Endothelial cell of umbilical vein (primary cell): ENCODE measurements at regions not wholly inside any gene's neighbourhood (a gene's known extent, or its start where the extent isn't known, plus 50 kb on each side); places are given as distances from the start of the nearest gene placed in this dataset.

Experiments
- BruUV-seq: library from RNA; stranded (reverse); fragments of 400-500 nt; replicated peaks from 2 replicates; lab custom pipeline; 2021; lab: Mats Ljungman, UMichigan
- CTCF ChIA-PET: fragments of 300-600, 350-600 bp; sonication (Branson Sonifier 250); formaldehyde crosslinking; loops from one replicate; lab custom pipeline; 2021; ENCODE audit warnings: antibody characterized with exemption, inconsistent platforms; lab: Charles Lee
- POLR2A ChIA-PET: fragments of 300-600, 350-600 bp; sonication (Branson Sonifier 250); formaldehyde crosslinking; loops from one replicate; lab custom pipeline; 2021; ENCODE audit warnings: antibody characterized with exemption, inconsistent platforms; lab: Charles Lee
- DNase-seq: peaks from one replicate; pipeline ENCODE4 v3.0.0-alpha.2; 2011; ENCODE audit warnings: low read depth, low spot score
- FAIRE-seq: peaks from 2 replicates; lab custom pipeline; 2011; peaks lifted over from hg19 to GRCh38; lab: Jason Lieb, UNC
- H2AFZ ChIP-seq: 2 replicates; pipeline ENCODE4 v1.6.0; 2012; ENCODE audit warnings: low read depth, low read length, control low read depth, inconsistent platforms
- H3K27ac ChIP-seq: 2 replicates; pipeline ENCODE4 v1.5.1; 2011; ENCODE audit warnings: low read depth, mild to moderate bottlenecking, control low read depth, low read length, moderate library complexity; ENCODE audit not compliant: insufficient read depth
- H3K27me3 ChIP-seq, 2 experiments: 2 replicates each; pipeline versions ENCODE4 v1.6.0 to v1.6.1; 2011; ENCODE audit warnings: low read length in 2 of 2, mixed read lengths in 1 of 2; ENCODE audit not compliant: control insufficient read depth in 2 of 2, insufficient read depth in 2 of 2
- H3K36me3 ChIP-seq, 2 experiments: 2 replicates in 1 of 2; 3 replicates in 1 of 2; pipeline ENCODE4 v1.5.1; 2011; ENCODE audit warnings: low read length in 2 of 2, mild to moderate bottlenecking in 1 of 2, moderate library complexity in 1 of 2; ENCODE audit not compliant: control insufficient read depth in 2 of 2, insufficient read depth in 2 of 2; ENCODE audit errors: extremely low read depth in 1 of 2
- H3K4me1 ChIP-seq: 3 replicates; pipeline ENCODE4 v1.5.1; 2011; ENCODE audit warnings: mild to moderate bottlenecking, low read length; ENCODE audit not compliant: control insufficient read depth, insufficient read depth; ENCODE audit errors: extremely low read depth
- H3K4me2 ChIP-seq: 2 replicates; pipeline ENCODE4 v1.6.1; 2011; ENCODE audit warnings: low read length, control low read depth, mixed read lengths; ENCODE audit not compliant: insufficient read depth
- H3K4me3 ChIP-seq, 3 experiments: fragments of 200-600 bp in 1 of 3; sonication (generic), shearing (Covaris generic) in 1 of 3; replicated peaks in 1 of 3; 2 replicates each; pipeline ENCODE4 v1.5.1; 2011 to 2016; ENCODE audit warnings: control low read depth in 3 of 3, low read length in 3 of 3, mild to moderate bottlenecking in 2 of 3, inconsistent platforms in 1 of 3, low read depth in 1 of 3, moderate library complexity in 1 of 3; ENCODE audit not compliant: insufficient read depth in 1 of 3
- H3K79me2 ChIP-seq: 2 replicates; pipeline ENCODE4 v1.6.0; 2012; ENCODE audit warnings: low read length, inconsistent platforms; ENCODE audit not compliant: control insufficient read depth, insufficient read depth
- H3K9ac ChIP-seq: replicated peaks from 2 replicates; pipeline ENCODE3; 2011; ENCODE audit warnings: low read length, control low read depth; ENCODE audit not compliant: insufficient read depth; ENCODE audit errors: extremely low read depth
- H3K9me1 ChIP-seq: replicated peaks from 3 replicates; pipeline ENCODE4 v1.6.0; 2011; ENCODE audit warnings: mild to moderate bottlenecking, low read length; ENCODE audit not compliant: control insufficient read depth, insufficient read depth; ENCODE audit errors: extremely low read depth
- H3K9me3 ChIP-seq: replicated peaks from 2 replicates; pipeline ENCODE4 v1.5.1; 2012; ENCODE audit warnings: low read length, inconsistent platforms; ENCODE audit not compliant: control insufficient read depth, insufficient read depth
- H4K20me1 ChIP-seq: replicated peaks from 2 replicates; pipeline ENCODE3; 2011; ENCODE audit warnings: mild to moderate bottlenecking, low read length; ENCODE audit not compliant: control insufficient read depth, insufficient read depth; ENCODE audit errors: extremely low read depth
- EZH2 ChIP-seq: IDR thresholded peaks from 2 replicates; pipeline ENCODE4 v1.6.1; 2012; ENCODE audit warnings: borderline replicate concordance, low read depth, mild to moderate bottlenecking, moderate library complexity, low read length, inconsistent platforms; ENCODE audit not compliant: severe bottlenecking
- FOS ChIP-seq: IDR thresholded peaks from 2 replicates; pipeline ENCODE4 v1.6.1; 2011; ENCODE audit warnings: mild to moderate bottlenecking, low read length, moderate library complexity, borderline replicate concordance; ENCODE audit not compliant: insufficient read depth
- JUN ChIP-seq: IDR thresholded peaks from 2 replicates; pipeline ENCODE4 v1.6.1; 2011; ENCODE audit warnings: borderline replicate concordance, low read depth; ENCODE audit not compliant: insufficient read length, insufficient read depth
- MAX ChIP-seq: IDR thresholded peaks from 2 replicates; pipeline ENCODE4 v1.6.1; 2011; ENCODE audit not compliant: insufficient read depth, insufficient read length
- MYC ChIP-seq: IDR thresholded peaks from one replicate; pipeline ENCODE4 v1.6.1; 2011; ENCODE audit warnings: mild to moderate bottlenecking, low read depth, low read length
- dilution Hi-C: fragments of 300-500 bp; cut with MboI; formaldehyde crosslinking; loops from one replicate; pipeline ENCODE4 v1.15.0; 2019; ENCODE audit warnings: low sequenced_read_pairs; ENCODE audit not compliant: extremely low pct_ligation_motif_present
- intact Hi-C: fragments of 100-400 bp; cut with micrococcal nuclease; formaldehyde crosslinking; loops from one replicate; pipeline ENCODE4 v1.10.0; 2022

DNA sequence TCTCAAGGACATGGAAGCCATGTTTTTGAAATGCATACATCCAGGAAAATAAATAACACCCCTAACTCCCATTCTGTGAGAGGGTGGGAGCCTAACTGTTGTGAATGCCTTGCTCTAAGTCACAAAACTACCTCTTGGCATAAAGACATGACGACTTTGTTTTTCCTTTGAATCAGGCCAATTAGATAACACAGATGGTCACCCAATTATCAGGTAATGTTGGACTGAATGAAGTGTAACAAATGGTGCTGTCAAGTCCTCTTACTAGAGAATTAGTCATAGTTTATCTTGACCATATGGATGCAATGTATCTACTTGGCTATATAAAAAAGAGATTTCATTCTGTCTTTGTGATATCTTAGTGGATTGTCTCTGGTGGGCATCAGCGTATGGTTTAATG lies 553.6 kb upstream of the ATXN8OS start:
- Histone ChIP-seq H3K9ac (no peak overlapping the region), H2AFZ (no peak overlapping the region), H3K27ac (no peak overlapping the region), H4K20me1 (no peaks in the 10 kb centered on the region), H3K9me1 (no peaks in the 10 kb centered on the region), H3K4me1 (no peaks in the 10 kb centered on the region), H3K4me3 (no peak overlapping the region), H3K79me2 (no peaks in the 10 kb centered on the region), H3K9me3 (no peaks in the 10 kb centered on the region), H3K27me3 (no peaks in the 10 kb centered on the region), H3K36me3 (no peaks in the 10 kb centered on the region), H3K4me2 (no peak overlapping the region)
- ChIA-PET CTCF (interaction anchor here (1.0 kb wide), 1 partner anchor 12 kb away, joined by 6 read pairs; no protein-coding TSS in a partner anchor), POLR2A (no interaction called here)
- FAIRE-seq: no peak
- DNase-seq: no peak
- no TSS peak for BruUV-seq
- intact Hi-C loops: no loop called here
- no peak for TF ChIP-seq MYC
- TF ChIP-seq JUN: no peak
- TF ChIP-seq FOS: no peak
- dilution Hi-C loops: no loop called here

- no peaks in the 10 kb centered on the region for H4K20me1 ChIP-seq
- BruUV-seq: no TSS peak
- no peak overlapping the region for H3K27ac ChIP-seq
- FAIRE-seq (no peak), DNase-seq (no peak)
- H3K4me1 ChIP-seq: no peaks in the 10 kb centered on the region
- TF ChIP-seq MAX (no peak), EZH2 (no peak)
- no peaks in the 10 kb centered on the region for H3K36me3 ChIP-seq
- H2AFZ ChIP-seq: no peak overlapping the region
- no peak overlapping the region for H3K4me2 ChIP-seq
- dilution Hi-C loops: no loop called here
- H3K9me3 ChIP-seq: no peaks in the 10 kb centered on the region
- no peaks in the 10 kb centered on the region for H3K79me2 ChIP-seq
- ChIA-PET POLR2A (no interaction called here), CTCF (no interaction called here)
- no peaks in the 10 kb centered on the region for H3K27me3 ChIP-seq
- H3K9me1 ChIP-seq: no peaks in the 10 kb centered on the region
- intact Hi-C loops: no loop called here
- H3K4me3 ChIP-seq: no peak overlapping the region
- H3K9ac ChIP-seq: no peak overlapping the region
Observed at GRCh38 chr13:69551193-69551592, 556.4 kb upstream of the ATXN8OS start.
